IPS DF 6.9 (cell line): ENCODE measurements at regions not wholly inside any gene's neighbourhood (a gene's known extent, or its start where the extent isn't known, plus 50 kb on each side); places are given as distances from the start of the nearest gene placed in this dataset.

Experiments used
- DNase-seq: peaks from one replicate; pipeline ENCODE4 v3.0.0-alpha.2; 2013; ENCODE audit warnings: low read depth, low spot score
- H3K27ac ChIP-seq: one replicate; pipeline ENCODE4 v1.5.1; 2013; ENCODE audit warnings: low read length, control low read depth
- H3K27me3 ChIP-seq: 2 replicates; pipeline ENCODE4 v1.6.1; 2013; ENCODE audit warnings: mild to moderate bottlenecking, low read length; ENCODE audit not compliant: control insufficient read depth, insufficient read depth
- H3K36me3 ChIP-seq: 2 replicates; pipeline ENCODE4 v1.6.1; 2013; ENCODE audit warnings: low read length; ENCODE audit not compliant: control insufficient read depth, insufficient read depth
- H3K4me1 ChIP-seq: 2 replicates; pipeline ENCODE4 v1.6.1; 2013; ENCODE audit warnings: low read length; ENCODE audit not compliant: control insufficient read depth, insufficient read depth
- H3K4me3 ChIP-seq: 2 replicates; pipeline ENCODE4 v1.5.1; 2013; ENCODE audit warnings: mild to moderate bottlenecking, low read length
- H3K9me3 ChIP-seq: 2 replicates; pipeline ENCODE4 v1.6.1; 2013; ENCODE audit warnings: low read length, inconsistent platforms; ENCODE audit not compliant: control insufficient read depth, insufficient read depth
- WGBS: extraction: QIAGEN DNeasy Blood & Tissue Kit; methylation state at CpG from one replicate; pipeline ENCODE4 v1.1.7; 2013; ENCODE audit warnings: mixed read lengths, missing lambda C conversion rate; ENCODE audit not compliant: insufficient read length, insufficient coverage; 5-methylcytosine and 5-hydroxymethylcytosine counted together

GRCh38 chr4:178329226-178329872, 887.1 kb upstream of the AGA start:
- Histone ChIP-seq H3K27ac (no peak overlapping the region), H3K36me3 (no peaks in the 10 kb centered on the region), H3K9me3 (no peaks in the 10 kb centered on the region), H3K27me3 (no peaks in the 10 kb centered on the region), H3K4me3 (no peak overlapping the region), H3K4me1 (no peaks in the 10 kb centered on the region)
- no CpG with 5 or more reads among the region's 3 CpGs for WGBS
- DNase-seq = no peak

- no peak for DNase-seq
- H3K27me3 ChIP-seq = no peaks in the 10 kb centered on the region
- no peak overlapping the region for H3K4me3 ChIP-seq
- no peaks in the 10 kb centered on the region for H3K4me1 ChIP-seq
- no CpG with 5 or more reads among the region's 4 CpGs for WGBS
- H3K36me3 ChIP-seq = no peaks in the 10 kb centered on the region
- H3K9me3 ChIP-seq = no peaks in the 10 kb centered on the region
- no peak overlapping the region for H3K27ac ChIP-seq
Observed at GRCh38 chr4:178333355-178333754, 891.1 kb upstream of the AGA start.

GRCh38 chr4:178339769-178340168, 897.5 kb upstream of the AGA start:
- no peaks in the 10 kb centered on the region for H3K27me3 ChIP-seq
- no peaks in the 10 kb centered on the region for H3K9me3 ChIP-seq
- no peaks in the 10 kb centered on the region for H3K4me1 ChIP-seq
- H3K36me3 ChIP-seq = no peaks in the 10 kb centered on the region
- H3K4me3 ChIP-seq = no peak overlapping the region
- DNase-seq = no peak
- no peak overlapping the region for H3K27ac ChIP-seq

- no CpG with 5 or more reads among the region's 7 CpGs for WGBS
- DNase-seq = no peak
- Histone ChIP-seq H3K9me3 (no peaks in the 10 kb centered on the region), H3K36me3 (no peaks in the 10 kb centered on the region), H3K4me3 (no peak overlapping the region), H3K4me1 (no peaks in the 10 kb centered on the region), H3K27me3 (no peaks in the 10 kb centered on the region), H3K27ac (no peak overlapping the region)
Observed at GRCh38 chr4:178340468-178340867, 898.2 kb upstream of the AGA start.

DNA sequence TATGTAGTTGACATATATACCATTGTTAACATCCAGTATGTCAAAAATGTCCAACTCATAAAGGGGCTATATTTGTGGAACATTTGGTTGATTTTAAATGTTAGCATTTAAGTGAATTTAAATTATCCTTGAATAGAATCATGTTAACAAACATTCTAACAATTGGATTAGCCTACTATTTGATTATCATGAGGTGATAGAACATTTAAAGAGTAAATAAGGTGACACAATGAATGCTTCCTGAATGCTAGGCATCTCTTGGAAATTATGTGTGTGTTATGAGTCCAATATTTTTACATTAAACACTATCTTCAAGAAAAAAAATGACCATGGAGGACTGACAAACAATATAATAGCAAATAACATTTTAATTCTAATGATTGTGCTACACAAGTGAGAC, 901.9 kb upstream of the AGA start:
- Histone ChIP-seq H3K4me1 (no peaks in the 10 kb centered on the region), H3K27me3 (no peaks in the 10 kb centered on the region), H3K9me3 (no peaks in the 10 kb centered on the region), H3K27ac (no peak overlapping the region), H3K36me3 (no peaks in the 10 kb centered on the region), H3K4me3 (no peak overlapping the region)
- no peak for DNase-seq

DNA sequence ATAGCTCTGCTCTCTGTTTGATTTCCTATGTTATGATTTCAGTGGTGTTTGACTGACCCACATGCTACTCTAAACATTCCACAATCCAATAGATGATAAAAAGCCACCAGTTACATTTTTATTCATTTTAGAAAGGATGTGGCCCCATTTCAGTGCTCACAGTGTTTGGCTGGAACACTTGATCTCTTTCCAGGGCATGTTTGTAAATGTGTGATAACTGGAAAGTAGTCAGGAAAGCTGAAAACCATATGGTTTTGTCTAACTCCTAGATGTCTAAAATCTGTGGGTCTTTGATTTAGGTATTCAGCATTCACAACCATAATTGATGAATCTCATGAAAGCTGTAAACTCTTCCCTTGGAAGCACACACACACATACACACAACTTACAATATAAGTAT, 904.9 kb upstream of the AGA start:
- DNase-seq = no peak
- no peaks in the 10 kb centered on the region for H3K36me3 ChIP-seq
- no peak overlapping the region for H3K4me3 ChIP-seq
- no peaks in the 10 kb centered on the region for H3K27me3 ChIP-seq
- H3K9me3 ChIP-seq = no peaks in the 10 kb centered on the region
- H3K27ac ChIP-seq = no peak overlapping the region
- no peaks in the 10 kb centered on the region for H3K4me1 ChIP-seq

GRCh38 chr4:178349601-178350000, 907.4 kb upstream of the AGA start:
- no peaks in the 10 kb centered on the region for H3K27me3 ChIP-seq
- H3K4me3 ChIP-seq = no peak overlapping the region
- WGBS = no CpG with 5 or more reads among the region's 4 CpGs
- no peaks in the 10 kb centered on the region for H3K9me3 ChIP-seq
- no peaks in the 10 kb centered on the region for H3K4me1 ChIP-seq
- H3K36me3 ChIP-seq = no peaks in the 10 kb centered on the region
- DNase-seq = no peak
- H3K27ac ChIP-seq = no peak overlapping the region

- no peak overlapping the region for H3K27ac ChIP-seq
- no peak for DNase-seq
- no peaks in the 10 kb centered on the region for H3K36me3 ChIP-seq
- no peak overlapping the region for H3K4me3 ChIP-seq
- no peaks in the 10 kb centered on the region for H3K27me3 ChIP-seq
- H3K9me3 ChIP-seq = no peaks in the 10 kb centered on the region
- H3K4me1 ChIP-seq = no peaks in the 10 kb centered on the region
Observed at GRCh38 chr4:178351185-178351584, 908.9 kb upstream of the AGA start.

- no CpG with 5 or more reads among the region's 2 CpGs for WGBS
- no peak for DNase-seq
- H3K36me3 ChIP-seq = no peaks in the 10 kb centered on the region
- H3K4me3 ChIP-seq = no peak overlapping the region
- H3K4me1 ChIP-seq = no peaks in the 10 kb centered on the region
- no peaks in the 10 kb centered on the region for H3K27me3 ChIP-seq
- H3K27ac ChIP-seq = no peak overlapping the region
- H3K9me3 ChIP-seq = no peaks in the 10 kb centered on the region
Observed at GRCh38 chr4:178356725-178357124, 914.5 kb upstream of the AGA start.

GRCh38 chr4:178385481-178385880, 943.2 kb upstream of the AGA start:
- H3K4me1 ChIP-seq = no peaks in the 10 kb centered on the region
- no CpG with 5 or more reads among the region's 2 CpGs for WGBS
- no peaks in the 10 kb centered on the region for H3K36me3 ChIP-seq
- H3K9me3 ChIP-seq = no peaks in the 10 kb centered on the region
- H3K4me3 ChIP-seq = no peak overlapping the region
- no peak for DNase-seq
- no peaks in the 10 kb centered on the region for H3K27me3 ChIP-seq
- H3K27ac ChIP-seq = no peak overlapping the region

GRCh38 chr4:178387756-178388155, 945.5 kb upstream of the AGA start:
- Histone ChIP-seq H3K9me3 (no peaks in the 10 kb centered on the region), H3K27ac (no peak overlapping the region), H3K4me3 (no peak overlapping the region), H3K4me1 (no peaks in the 10 kb centered on the region), H3K36me3 (no peaks in the 10 kb centered on the region), H3K27me3 (no peaks in the 10 kb centered on the region)
- WGBS = no CpG with 5 or more reads among the region's 2 CpGs
- no peak for DNase-seq
